ENCODE measurements at regions not wholly inside any gene's neighbourhood (a gene's known extent, or its start where the extent isn't known, plus 50 kb on each side); places are given as distances from the start of the nearest gene placed in this dataset.

GRCh38 chr6:19435755-19436154 is 401.4 kb upstream of the ID4 start:
- no peak for TF ChIP-seq CTCF (IDR thresholded peaks at IDR 0.05; ENCODE audit: low read depth, low read length, poor library complexity, severe bottlenecking)
- TF ChIP-seq EZH2phosphoT487 (IDR thresholded peaks at IDR 0.05; ENCODE audit: borderline replicate concordance, low read length) = no peak
